Erythroblast (primary cell): ENCODE measurements at regions not wholly inside any gene's neighbourhood (a gene's known extent, or its start where the extent isn't known, plus 50 kb on each side); places are given as distances from the start of the nearest gene placed in this dataset.

Source experiments
- GATA1 ChIP-seq: IDR thresholded peaks from 2 replicates; pipeline ENCODE4 v1.6.1; 2011; ENCODE audit warnings: low read depth, mild to moderate bottlenecking, control low read depth, low read length, moderate library complexity
- POLR2A ChIP-seq: IDR thresholded peaks from 2 replicates; pipeline ENCODE4 v1.6.1; 2011; ENCODE audit warnings: mild to moderate bottlenecking, low read length

GRCh38 chr6:11427091-11427722 is 110.3 kb upstream of the TMEM170B start:
- TF ChIP-seq POLR2A: no peak
- TF ChIP-seq GATA1: no peak
